Fibroblast of lung (primary cell): ENCODE measurements at regions not wholly inside any gene's neighbourhood (a gene's known extent, or its start where the extent isn't known, plus 50 kb on each side); places are given as distances from the start of the nearest gene placed in this dataset.

Experiments used
- DNase-seq, 2 donors: peaks; one replicate each; pipeline versions ENCODE4 v3.0.0 to v3.0.0-alpha.2; 2010; ENCODE audit warnings: low read depth in 2 of 2
- H2AFZ ChIP-seq: 2 replicates; pipeline ENCODE4 v1.5.1; 2012; ENCODE audit warnings: low read length, control low read depth, inconsistent platforms
- H3K27ac ChIP-seq: 2 replicates; pipeline ENCODE4 v1.5.1; 2011; ENCODE audit warnings: low read length, control low read depth; ENCODE audit not compliant: insufficient read depth
- H3K27me3 ChIP-seq: 2 replicates; pipeline ENCODE4 v1.5.1; 2011; ENCODE audit warnings: mild to moderate bottlenecking, low read length; ENCODE audit not compliant: control insufficient read depth, insufficient read depth
- H3K36me3 ChIP-seq: 2 replicates; pipeline ENCODE4 v1.5.1; 2011; ENCODE audit warnings: low read length; ENCODE audit not compliant: control insufficient read depth, insufficient read depth
- H3K4me1 ChIP-seq: 2 replicates; pipeline ENCODE4 v1.5.1; 2011; ENCODE audit warnings: low read length; ENCODE audit not compliant: control insufficient read depth, insufficient read depth; ENCODE audit errors: extremely low read depth
- H3K4me2 ChIP-seq: 2 replicates; pipeline ENCODE4 v1.5.1; 2011; ENCODE audit warnings: low read length, control low read depth; ENCODE audit not compliant: insufficient read depth; ENCODE audit errors: extremely low read depth
- H3K4me3 ChIP-seq, 4 experiments: fragments of 200-600 bp in 1 of 4; sonication (generic) in 1 of 4; replicated peaks in 1 of 4; 2 replicates each; pipeline ENCODE4 v1.5.1; 2011 to 2016; ENCODE audit warnings: low read length in 4 of 4, low read depth in 3 of 4, mild to moderate bottlenecking in 3 of 4, control low read depth in 2 of 4, inconsistent platforms in 1 of 4, mixed read lengths in 1 of 4; ENCODE audit not compliant: insufficient read depth in 1 of 4; ENCODE audit errors: control extremely low read depth in 1 of 4
- H3K79me2 ChIP-seq: 2 replicates; pipeline ENCODE4 v1.5.1; 2012; ENCODE audit warnings: mild to moderate bottlenecking, low read length, inconsistent platforms; ENCODE audit not compliant: control insufficient read depth, insufficient read depth
- H3K9ac ChIP-seq: 2 replicates; pipeline ENCODE4 v1.5.1; 2011; ENCODE audit warnings: mild to moderate bottlenecking, low read length, control low read depth; ENCODE audit not compliant: insufficient read depth
- H3K9me3 ChIP-seq: 2 replicates; pipeline ENCODE4 v1.5.1; 2012; ENCODE audit warnings: low read depth, low read length; ENCODE audit not compliant: control insufficient read depth, insufficient read depth
- H4K20me1 ChIP-seq: 2 replicates; pipeline ENCODE4 v1.5.1; 2011; ENCODE audit warnings: low read length; ENCODE audit not compliant: control insufficient read depth, insufficient read depth; ENCODE audit errors: extremely low read depth
- CTCF ChIP-seq, 2 donors: IDR thresholded peaks in 1 of 2; conservative IDR thresholded peaks in 1 of 2; 1 replicate in 1 of 2; 2 replicates in 1 of 2; pipeline ENCODE4 v1.5.1; 2011 to 2012; ENCODE audit warnings: low read length in 2 of 2, control low read depth in 1 of 2, inconsistent platforms in 1 of 2, low read depth in 1 of 2, mild to moderate bottlenecking in 1 of 2
- EZH2 ChIP-seq: IDR thresholded peaks from 2 replicates; pipeline ENCODE4 v1.5.1; 2012; ENCODE audit warnings: low read length, control low read depth, mild to moderate bottlenecking; ENCODE audit errors: missing control alignments

- no peak overlapping the region for H3K4me3 ChIP-seq
- no peaks in the 10 kb centered on the region for H3K79me2 ChIP-seq
- H3K36me3 ChIP-seq, result no peaks in the 10 kb centered on the region
- TF ChIP-seq EZH2, result no peak
- TF ChIP-seq CTCF (conservative IDR thresholded peaks at IDR 0.05 in 1 of 2, IDR thresholded peaks at IDR 0.05 in 1 of 2; ENCODE audit: low read depth in 1 of 2, low read length in 2 of 2), result no peak
- H3K9ac ChIP-seq, result no peak overlapping the region
- no peaks in the 10 kb centered on the region for H3K9me3 ChIP-seq
- H3K27ac ChIP-seq, result no peak overlapping the region
- no peak for DNase-seq
- H3K27me3 ChIP-seq, result peaks cover 5% of the 10 kb centered on the region
- no peak overlapping the region for H3K4me2 ChIP-seq
- H3K4me1 ChIP-seq, result no peaks in the 10 kb centered on the region
- no peak overlapping the region for H2AFZ ChIP-seq
- H4K20me1 ChIP-seq, result no peaks in the 10 kb centered on the region
These were observed 140.3 kb upstream of the ANKRD1 start for GRCh38 chr10:91061187-91061586.

- H2AFZ ChIP-seq, result no peak overlapping the region
- TF ChIP-seq CTCF (conservative IDR thresholded peaks at IDR 0.05 in 1 of 2, IDR thresholded peaks at IDR 0.05 in 1 of 2; ENCODE audit: low read depth in 1 of 2, low read length in 2 of 2), result no peak
- TF ChIP-seq EZH2, result no peak
These were observed 140.7 kb upstream of the ANKRD1 start for GRCh38 chr10:91061608-91062007.

GRCh38 chr10:91062091-91062490, 141.2 kb upstream of the ANKRD1 start:
- no peaks in the 10 kb centered on the region for H4K20me1 ChIP-seq
- H2AFZ ChIP-seq, result no peak overlapping the region
- H3K27me3 ChIP-seq, result peaks cover 5% of the 10 kb centered on the region
- H3K9me3 ChIP-seq, result no peaks in the 10 kb centered on the region
- H3K9ac ChIP-seq, result no peak overlapping the region
- no peaks in the 10 kb centered on the region for H3K4me1 ChIP-seq
- no peaks in the 10 kb centered on the region for H3K36me3 ChIP-seq
- H3K79me2 ChIP-seq, result no peaks in the 10 kb centered on the region
- H3K4me2 ChIP-seq, result no peak overlapping the region
- H3K27ac ChIP-seq, result no peak overlapping the region
- DNase-seq, result no peak
- TF ChIP-seq CTCF (conservative IDR thresholded peaks at IDR 0.05 in 1 of 2, IDR thresholded peaks at IDR 0.05 in 1 of 2; ENCODE audit: low read depth in 1 of 2, low read length in 2 of 2), result no peak
- no peak for TF ChIP-seq EZH2
- H3K4me3 ChIP-seq, result no peak overlapping the region

More at GRCh38 chr10:91061608-91062007, 140.7 kb upstream of the ANKRD1 start:
- no peaks in the 10 kb centered on the region for H3K79me2 ChIP-seq
- H3K4me3 ChIP-seq, result no peak overlapping the region
- H3K4me1 ChIP-seq, result no peaks in the 10 kb centered on the region
- DNase-seq, result peak in 1 of 2 donors; percentile 62
- no peak overlapping the region for H3K9ac ChIP-seq
- no peaks in the 10 kb centered on the region for H3K36me3 ChIP-seq
- H3K27ac ChIP-seq, result no peak overlapping the region
- no peaks in the 10 kb centered on the region for H3K9me3 ChIP-seq
- H3K27me3 ChIP-seq, result peaks cover 5% of the 10 kb centered on the region
- H3K4me2 ChIP-seq, result no peak overlapping the region
- no peaks in the 10 kb centered on the region for H4K20me1 ChIP-seq
